Testis (tissue), 2 donors: ENCODE measurements at regions not wholly inside any gene's neighbourhood (a gene's known extent, or its start where the extent isn't known, plus 50 kb on each side); places are given as distances from the start of the nearest gene placed in this dataset.

Source experiments
- DNase-seq: peaks from one replicate; pipeline ENCODE4 v3.0.0-alpha.2; 2019
- H3K27ac ChIP-seq, 2 donors: fragments of 200-600 bp; sonication (generic); one replicate each; pipeline ENCODE4 v1.5.1; 2019
- H3K27me3 ChIP-seq: fragments of 200-600 bp; sonication (generic); one replicate; pipeline ENCODE4 v1.5.1; 2019
- H3K36me3 ChIP-seq: fragments of 200-600 bp; sonication (generic); one replicate; pipeline ENCODE4 v1.5.1; 2017; ENCODE audit warnings: low read depth; ENCODE audit errors: missing control alignments
- H3K4me1 ChIP-seq: fragments of 200-600 bp; sonication (generic); one replicate; pipeline ENCODE4 v1.5.1; 2019
- H3K4me3 ChIP-seq, 2 donors: fragments of 200-600 bp; sonication (generic); one replicate each; pipeline ENCODE4 v1.5.1; 2017 to 2019
- H3K9me3 ChIP-seq: fragments of 200-600 bp; sonication (generic); one replicate; pipeline ENCODE4 v1.5.1; 2017
- CTCF ChIP-seq, 3 experiments: fragments of 450-650 bp in 2 of 3; fragments of 200-600 bp in 1 of 3; sonication (generic) in 1 of 3; IDR thresholded peaks; one replicate each; pipeline ENCODE4 v1.5.1; 2016 to 2019; ENCODE audit warnings: antibody characterized with exemption in 3 of 3, mild to moderate bottlenecking in 2 of 3, moderate library complexity in 1 of 3
- POLR2A ChIP-seq: fragments of 450-650 bp; IDR thresholded peaks from one replicate; pipeline ENCODE4 v1.6.1; 2017; ENCODE audit warnings: antibody characterized with exemption, mild to moderate bottlenecking, moderate library complexity
- WGBS, 2 donors: methylation state at CpG; one replicate each; pipeline ENCODE4 v1.1.5; 2018; 5-methylcytosine and 5-hydroxymethylcytosine counted together
- intact Hi-C: fragments of 100-400 bp; cut with DNase I; formaldehyde crosslinking; loops from one replicate; pipeline ENCODE4 v1.15.1; 2023; ENCODE audit warnings: low total_unique reads

- no peaks in the 10 kb centered on the region for H3K4me1 ChIP-seq
- WGBS, 2 donors, result 82 to 90% methylated on average over 3 of the region's 3 CpGs
- H3K27me3 ChIP-seq, result no peaks in the 10 kb centered on the region
- no peak for DNase-seq
- no peaks in the 10 kb centered on the region for H3K9me3 ChIP-seq
- no peaks in the 10 kb centered on the region for H3K36me3 ChIP-seq
- TF ChIP-seq CTCF (IDR thresholded peaks at IDR 0.05), result no peak
- no peak for TF ChIP-seq POLR2A
- no peak overlapping the region for H3K27ac ChIP-seq
- intact Hi-C loops, result no loop called here
- H3K4me3 ChIP-seq, result no peak overlapping the region
Measured at GRCh38 chrX:93428497-93428896, 244.9 kb downstream of the NAP1L3 start.

- no peak overlapping the region for H3K27ac ChIP-seq
- no peaks in the 10 kb centered on the region for H3K36me3 ChIP-seq
- TF ChIP-seq CTCF (IDR thresholded peaks at IDR 0.05), result peak in 2 of 3 experiments; percentile 44
- no peak for TF ChIP-seq POLR2A
- H3K9me3 ChIP-seq, result no peaks in the 10 kb centered on the region
- H3K27me3 ChIP-seq, result no peaks in the 10 kb centered on the region
- WGBS, 2 donors, result 13 to 15% methylated on average over 6 of the region's 6 CpGs
- intact Hi-C loops, result no loop called here
- H3K4me1 ChIP-seq, result no peaks in the 10 kb centered on the region
- no peak overlapping the region for H3K4me3 ChIP-seq
- DNase-seq, result peak; percentile 19
Measured at GRCh38 chrX:93422693-93423092, 250.7 kb downstream of the NAP1L3 start.

GRCh38 chrX:93420525-93421082 lies 252.8 kb downstream of the NAP1L3 start:
- Histone ChIP-seq H3K27ac (no peak overlapping the region), H3K27me3 (no peaks in the 10 kb centered on the region), H3K4me1 (no peaks in the 10 kb centered on the region), H3K9me3 (no peaks in the 10 kb centered on the region), H3K36me3 (no peaks in the 10 kb centered on the region), H3K4me3 (no peak overlapping the region)
- TF ChIP-seq CTCF (IDR thresholded peaks at IDR 0.05) (no peak), POLR2A (no peak)
- WGBS, 2 donors, result 36 to 59% methylated on average over 7 of the region's 7 CpGs
- DNase-seq, result no peak
- intact Hi-C loops, result no loop called here

GRCh38 chrX:93420090-93420489 lies 253.3 kb downstream of the NAP1L3 start:
- H3K36me3 ChIP-seq, result no peaks in the 10 kb centered on the region
- no peaks in the 10 kb centered on the region for H3K9me3 ChIP-seq
- TF ChIP-seq POLR2A (no peak), CTCF (IDR thresholded peaks at IDR 0.05) (no peak)
- no peak overlapping the region for H3K27ac ChIP-seq
- DNase-seq, result no peak
- no peaks in the 10 kb centered on the region for H3K4me1 ChIP-seq
- intact Hi-C loops, result no loop called here
- H3K27me3 ChIP-seq, result no peaks in the 10 kb centered on the region
- WGBS, 2 donors, result 39 to 56% methylated on average over 2 of the region's 2 CpGs
- no peak overlapping the region for H3K4me3 ChIP-seq

GRCh38 chrX:93419642-93420041 lies 253.7 kb downstream of the NAP1L3 start:
- TF ChIP-seq POLR2A (no peak), CTCF (IDR thresholded peaks at IDR 0.05) (no peak)
- no peak overlapping the region for H3K27ac ChIP-seq
- no peaks in the 10 kb centered on the region for H3K27me3 ChIP-seq
- no peaks in the 10 kb centered on the region for H3K4me1 ChIP-seq
- no peaks in the 10 kb centered on the region for H3K9me3 ChIP-seq
- H3K36me3 ChIP-seq, result no peaks in the 10 kb centered on the region
- WGBS, 2 donors, result 48 to 69% methylated on average over 1 of the region's 1 CpG
- H3K4me3 ChIP-seq, result no peak overlapping the region
- DNase-seq, result no peak
- intact Hi-C loops, result no loop called here
